ENCODE measurements at regions not wholly inside any gene's neighbourhood (a gene's known extent, or its start where the extent isn't known, plus 50 kb on each side); places are given as distances from the start of the nearest gene placed in this dataset.

DNA sequence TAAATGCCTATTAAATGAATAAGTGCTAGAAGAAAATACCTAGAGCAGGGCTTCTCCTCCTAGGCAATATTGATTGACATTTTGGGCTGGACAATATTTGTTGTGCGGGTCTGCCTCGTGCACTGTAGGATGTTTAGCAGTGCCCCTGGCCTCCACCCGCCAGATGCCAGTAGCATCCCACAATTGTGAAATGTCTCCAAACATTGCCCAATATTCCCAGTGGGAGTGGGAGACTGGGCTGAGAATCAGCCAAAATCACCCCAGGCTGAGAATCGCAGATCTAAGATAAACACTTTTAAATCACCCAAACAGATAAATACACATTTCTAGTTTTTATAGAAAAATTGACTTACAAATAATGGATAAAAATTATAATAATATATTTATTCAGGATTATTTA lies 916.2 kb upstream of the LCORL start:
- TF ChIP-seq, protein P1, sequence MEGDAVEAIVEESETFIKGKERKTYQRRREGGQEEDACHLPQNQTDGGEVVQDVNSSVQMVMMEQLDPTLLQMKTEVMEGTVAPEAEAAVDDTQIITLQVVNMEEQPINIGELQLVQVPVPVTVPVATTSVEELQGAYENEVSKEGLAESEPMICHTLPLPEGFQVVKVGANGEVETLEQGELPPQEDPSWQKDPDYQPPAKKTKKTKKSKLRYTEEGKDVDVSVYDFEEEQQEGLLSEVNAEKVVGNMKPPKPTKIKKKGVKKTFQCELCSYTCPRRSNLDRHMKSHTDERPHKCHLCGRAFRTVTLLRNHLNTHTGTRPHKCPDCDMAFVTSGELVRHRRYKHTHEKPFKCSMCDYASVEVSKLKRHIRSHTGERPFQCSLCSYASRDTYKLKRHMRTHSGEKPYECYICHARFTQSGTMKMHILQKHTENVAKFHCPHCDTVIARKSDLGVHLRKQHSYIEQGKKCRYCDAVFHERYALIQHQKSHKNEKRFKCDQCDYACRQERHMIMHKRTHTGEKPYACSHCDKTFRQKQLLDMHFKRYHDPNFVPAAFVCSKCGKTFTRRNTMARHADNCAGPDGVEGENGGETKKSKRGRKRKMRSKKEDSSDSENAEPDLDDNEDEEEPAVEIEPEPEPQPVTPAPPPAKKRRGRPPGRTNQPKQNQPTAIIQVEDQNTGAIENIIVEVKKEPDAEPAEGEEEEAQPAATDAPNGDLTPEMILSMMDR (conservative IDR thresholded peaks at IDR 0.05; ENCODE audit: low read length), result no peak
- TF ChIP-seq EZH2phosphoT487 (IDR thresholded peaks at IDR 0.05; ENCODE audit: borderline replicate concordance), result no peak

All from Loucy (cell line).